RKO (cell line): ENCODE measurements at regions not wholly inside any gene's neighbourhood (a gene's known extent, or its start where the extent isn't known, plus 50 kb on each side); places are given as distances from the start of the nearest gene placed in this dataset.

ENCODE experiments used
- DNase-seq: peaks from one replicate; pipeline ENCODE4 v3.0.0-alpha.2; 2016; ENCODE audit warnings: low spot score

- DNase-seq, result no peak
Measured at GRCh38 chr2:16121231-16121985, 181.1 kb downstream of the MYCN start.

GRCh38 chr2:16120591-16121180 lies 180.3 kb downstream of the MYCN start:
- DNase-seq, result no peak

GRCh38 chr2:16119741-16120140 lies 179.4 kb downstream of the MYCN start:
- no peak for DNase-seq

GRCh38 chr2:16118611-16119590 lies 178.6 kb downstream of the MYCN start:
- DNase-seq, result no peak

GRCh38 chr2:16117791-16118610 lies 177.7 kb downstream of the MYCN start:
- DNase-seq, result no peak

- DNase-seq, result no peak
Measured at GRCh38 chr2:16117021-16117700, 176.8 kb downstream of the MYCN start.

- no peak for DNase-seq
Measured at GRCh38 chr2:16115881-16116830, 175.8 kb downstream of the MYCN start.

- DNase-seq, result no peak
Measured at GRCh38 chr2:16115291-16115690, 174.9 kb downstream of the MYCN start.

GRCh38 chr2:16114836-16115235 lies 174.5 kb downstream of the MYCN start:
- no peak for DNase-seq

GRCh38 chr2:16114070-16114469 lies 173.7 kb downstream of the MYCN start:
- DNase-seq, result no peak

- no peak for DNase-seq
Measured at GRCh38 chr2:16113568-16113967, 173.2 kb downstream of the MYCN start.

- no peak for DNase-seq
Measured at GRCh38 chr2:16112972-16113560, 172.7 kb downstream of the MYCN start.

GRCh38 chr2:16112251-16112971 lies 172.1 kb downstream of the MYCN start:
- DNase-seq, result no peak

GRCh38 chr2:16111838-16112210 lies 171.5 kb downstream of the MYCN start:
- no peak for DNase-seq

- no peak for DNase-seq
Measured at GRCh38 chr2:16109821-16110310, 169.5 kb downstream of the MYCN start.

GRCh38 chr2:16109368-16109820 lies 169.0 kb downstream of the MYCN start:
- DNase-seq, result no peak

- no peak for DNase-seq
Measured at GRCh38 chr2:16107246-16107645, 166.9 kb downstream of the MYCN start.

GRCh38 chr2:16106619-16107018 lies 166.3 kb downstream of the MYCN start:
- no peak for DNase-seq
